HEK293T (cell line): ENCODE measurements at regions not wholly inside any gene's neighbourhood (a gene's known extent, or its start where the extent isn't known, plus 50 kb on each side); places are given as distances from the start of the nearest gene placed in this dataset.

Experiments used
- CTCF ChIA-PET: fragments of 350-600 bp; formaldehyde crosslinking; extraction: SDS; loops from one replicate; lab custom pipeline; 2021; ENCODE audit warnings: antibody characterized with exemption, inconsistent platforms; lab: Yijun Ruan, JAX
- POLR2A ChIA-PET: fragments of 350-600 bp; formaldehyde crosslinking; extraction: SDS; loops from one replicate; lab custom pipeline; 2020; ENCODE audit warnings: antibody characterized with exemption, inconsistent platforms; lab: Yijun Ruan, JAX
- DNase-seq: peaks from one replicate; pipeline ENCODE4 v3.0.0; 2012; ENCODE audit warnings: mixed read lengths; ENCODE audit errors: extremely low spot score
- ARNT ChIP-seq: fragments of 450-650 bp; IDR thresholded peaks from 2 replicates; pipeline ENCODE4 v1.6.1; 2017; ENCODE audit warnings: mild to moderate bottlenecking
- BHLHE40 ChIP-seq: fragments of 450-650 bp; IDR thresholded peaks from 2 replicates; pipeline ENCODE4 v1.6.1; 2016; ENCODE audit warnings: mild to moderate bottlenecking, moderate library complexity, borderline replicate concordance
- CTBP1 ChIP-seq: fragments of 450-650 bp; IDR thresholded peaks from 2 replicates; pipeline ENCODE4 v1.6.1; 2016; ENCODE audit warnings: borderline replicate concordance
- ELF4 ChIP-seq: fragments of 450-650 bp; IDR thresholded peaks from 2 replicates; pipeline ENCODE4 v1.6.1; 2017; ENCODE audit warnings: antibody characterized with exemption
- FOXA1 ChIP-seq: fragments of 450-650 bp; IDR thresholded peaks from 2 replicates; pipeline ENCODE4 v1.6.1; 2016; ENCODE audit warnings: mild to moderate bottlenecking
- FOXK2 ChIP-seq: fragments of 450-650 bp; IDR thresholded peaks from 2 replicates; pipeline ENCODE4 v1.6.1; 2016; ENCODE audit warnings: mild to moderate bottlenecking
- FOXM1 ChIP-seq: fragments of 450-650 bp; IDR thresholded peaks from 2 replicates; pipeline ENCODE4 v1.6.1; 2017; ENCODE audit warnings: mild to moderate bottlenecking, borderline replicate concordance
- HDGF ChIP-seq: fragments of 450-650 bp; IDR thresholded peaks from 2 replicates; pipeline ENCODE4 v1.6.1; 2017; ENCODE audit warnings: antibody characterized with exemption, borderline replicate concordance
- L3MBTL2 ChIP-seq: fragments of 450-650 bp; conservative IDR thresholded peaks from 2 replicates; pipeline ENCODE4 v1.6.1; 2016; ENCODE audit warnings: mild to moderate bottlenecking
- LEF1 ChIP-seq: fragments of 450-650 bp; IDR thresholded peaks from 2 replicates; pipeline ENCODE4 v1.6.1; 2017; ENCODE audit warnings: mild to moderate bottlenecking, borderline replicate concordance
- NFRKB ChIP-seq: fragments of 450-650 bp; IDR thresholded peaks from 2 replicates; pipeline ENCODE4 v1.6.1; 2016; ENCODE audit warnings: mild to moderate bottlenecking, moderate library complexity
- SP1 ChIP-seq: fragments of 450-650 bp; IDR thresholded peaks from 2 replicates; pipeline ENCODE4 v1.6.1; 2017
- SUZ12 ChIP-seq: fragments of 450-650 bp; IDR thresholded peaks from 2 replicates; pipeline ENCODE4 v1.6.1; 2016; ENCODE audit warnings: mild to moderate bottlenecking
- TARDBP ChIP-seq: fragments of 450-650 bp; IDR thresholded peaks from 2 replicates; pipeline ENCODE4 v1.6.1; 2016
- ZNF384 ChIP-seq: fragments of 450-650 bp; IDR thresholded peaks from 2 replicates; pipeline ENCODE4 v1.6.1; 2016
- TF ChIP-seq, protein P1 (sequence below): fragments of 450-650 bp; IDR thresholded peaks from 2 replicates; pipeline ENCODE4 v1.6.1; 2016

DNA sequence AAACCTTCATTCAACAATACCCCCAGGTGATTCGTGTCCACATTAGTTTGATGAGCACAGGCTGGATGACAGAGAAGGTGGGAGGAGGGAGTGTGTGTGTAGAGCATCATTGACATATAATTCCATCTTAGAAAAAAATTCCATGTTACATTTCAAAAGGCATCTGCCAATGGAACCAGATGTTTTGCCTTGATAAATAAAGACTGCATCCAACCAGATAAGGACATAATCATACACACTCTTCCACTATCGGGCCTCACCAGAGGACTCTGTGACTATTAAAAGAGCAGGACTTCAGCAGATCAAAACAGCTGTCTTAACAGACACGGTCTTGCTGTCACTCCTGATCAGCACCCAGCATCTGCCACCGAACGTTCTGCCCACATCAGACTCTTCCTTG is 96.4 kb upstream of the SPIN1 start:
- no peak for TF ChIP-seq L3MBTL2
- TF ChIP-seq BHLHE40 = no peak
- ChIA-PET CTCF (no interaction called here), POLR2A (no interaction called here)
- DNase-seq = no peak

DNA sequence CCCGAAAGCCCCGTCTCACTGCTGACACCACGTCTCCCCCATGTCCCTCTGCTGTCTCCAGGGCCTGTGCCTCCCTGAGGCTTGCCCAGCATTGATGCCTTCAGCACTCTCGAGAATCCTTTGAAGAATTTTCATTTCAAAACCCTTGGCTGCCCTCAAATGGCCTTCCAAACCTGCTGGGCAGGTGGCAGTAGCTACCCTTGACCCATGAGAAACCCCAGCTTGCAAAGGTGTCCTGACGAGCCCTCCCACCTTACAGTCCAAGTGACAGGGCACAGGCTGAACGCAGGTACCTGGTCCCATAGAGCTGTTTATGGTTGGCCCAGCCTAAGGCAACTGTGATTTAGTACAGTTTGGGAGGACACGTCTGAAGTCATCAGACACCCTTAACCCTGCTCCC is 97.2 kb upstream of the SPIN1 start:
- ChIA-PET CTCF (no interaction called here), POLR2A (no interaction called here)
- TF ChIP-seq FOXM1 (no peak), SP1 (no peak), HDGF (no peak), ZNF384 (no peak), NFRKB (no peak), L3MBTL2 (no peak), CTBP1 (no peak), BHLHE40 (no peak), LEF1 (no peak), FOXK2 (no peak), FOXA1 (no peak), ELF4 (no peak), TARDBP (no peak), SUZ12 (no peak), ARNT (no peak)
- TF ChIP-seq, protein P1, sequence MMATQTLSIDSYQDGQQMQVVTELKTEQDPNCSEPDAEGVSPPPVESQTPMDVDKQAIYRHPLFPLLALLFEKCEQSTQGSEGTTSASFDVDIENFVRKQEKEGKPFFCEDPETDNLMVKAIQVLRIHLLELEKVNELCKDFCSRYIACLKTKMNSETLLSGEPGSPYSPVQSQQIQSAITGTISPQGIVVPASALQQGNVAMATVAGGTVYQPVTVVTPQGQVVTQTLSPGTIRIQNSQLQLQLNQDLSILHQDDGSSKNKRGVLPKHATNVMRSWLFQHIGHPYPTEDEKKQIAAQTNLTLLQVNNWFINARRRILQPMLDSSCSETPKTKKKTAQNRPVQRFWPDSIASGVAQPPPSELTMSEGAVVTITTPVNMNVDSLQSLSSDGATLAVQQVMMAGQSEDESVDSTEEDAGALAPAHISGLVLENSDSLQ = no peak
- DNase-seq = no peak

DNA sequence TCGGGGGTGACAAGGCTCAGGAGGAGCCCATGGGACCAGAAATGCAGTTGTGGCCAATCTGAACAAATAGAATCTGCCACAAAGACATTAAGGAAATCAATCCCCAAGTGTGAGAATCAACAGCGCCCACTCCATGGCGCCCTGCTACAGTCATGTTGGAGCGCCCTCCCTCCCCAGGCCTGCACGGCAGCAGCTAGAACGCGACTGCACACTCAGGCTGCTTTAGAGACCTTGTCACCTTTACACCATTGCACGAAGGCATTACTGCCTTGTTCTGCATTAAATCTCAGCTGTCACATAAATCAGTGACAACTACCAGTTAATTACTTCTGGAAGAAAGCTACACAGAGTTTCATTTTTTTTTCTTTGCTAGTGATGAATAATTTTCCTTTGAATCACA is 98.7 kb upstream of the SPIN1 start:
- DNase-seq = no peak
- ChIA-PET POLR2A (no interaction called here), CTCF (no interaction called here)
- TF ChIP-seq CTBP1 = no peak
- no peak for TF ChIP-seq FOXK2
- TF ChIP-seq SP1 = no peak
- no peak for TF ChIP-seq L3MBTL2
- TF ChIP-seq BHLHE40 = no peak
- TF ChIP-seq SUZ12 = no peak
- TF ChIP-seq, protein P1 = peak; percentile 39

DNA sequence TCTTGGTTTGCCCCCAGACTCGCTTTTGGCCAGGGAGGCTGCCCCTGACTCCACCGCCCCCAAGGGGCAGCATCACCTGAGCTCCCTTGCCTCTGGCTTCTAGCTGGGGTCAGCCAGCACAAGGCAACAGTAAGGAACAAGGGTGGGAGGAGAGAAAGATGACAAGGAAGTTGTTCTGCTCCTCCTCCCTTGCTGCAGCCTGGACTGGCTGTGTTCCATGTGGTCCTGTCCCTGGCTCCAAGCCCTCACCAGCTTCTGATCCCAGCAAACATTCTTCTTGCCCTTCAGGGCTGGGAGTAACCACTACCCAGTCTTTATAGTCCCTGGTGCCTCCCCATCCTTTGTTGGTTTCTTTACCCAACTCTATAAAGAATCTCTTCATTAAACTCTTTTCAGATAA is 100.3 kb upstream of the SPIN1 start:
- no peak for TF ChIP-seq ARNT
- no peak for TF ChIP-seq FOXM1
- no peak for TF ChIP-seq HDGF
- TF ChIP-seq BHLHE40 = no peak
- TF ChIP-seq TARDBP = no peak
- TF ChIP-seq NFRKB = no peak
- TF ChIP-seq FOXA1 = no peak
- TF ChIP-seq, protein P1 = no peak
- TF ChIP-seq L3MBTL2 = no peak
- ChIA-PET POLR2A (no interaction called here), CTCF (no interaction called here)
- DNase-seq = no peak

DNA sequence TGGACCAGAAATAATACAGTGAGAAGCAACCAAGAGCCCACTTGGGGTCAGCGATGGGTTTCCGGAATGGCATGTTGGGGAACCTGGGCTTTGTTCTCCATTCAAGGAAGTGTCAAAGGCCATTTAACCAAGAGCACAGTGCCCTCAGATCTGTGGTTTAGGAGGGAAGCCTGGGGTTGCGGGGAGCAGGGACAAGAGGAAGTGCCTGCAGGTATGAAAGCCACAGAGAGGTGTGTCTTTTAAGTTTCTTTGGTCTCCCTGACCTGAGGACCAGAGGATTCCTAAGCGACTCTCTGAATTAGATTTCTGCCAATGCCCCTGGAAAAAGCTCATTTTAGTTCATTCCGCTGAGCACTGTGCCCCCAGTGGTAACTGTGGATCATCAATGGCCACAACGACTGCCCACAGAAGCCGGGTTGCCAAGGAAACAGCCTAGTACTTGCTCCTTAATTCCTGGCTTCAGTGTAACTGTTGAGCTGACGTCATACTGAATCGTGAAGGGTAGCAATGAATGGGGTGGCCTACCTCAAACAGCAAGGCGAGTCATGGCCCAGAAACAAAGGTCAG is 107.3 kb upstream of the SPIN1 start:
- no peak for DNase-seq
- ChIA-PET CTCF (interaction anchor here (0.7 kb wide), 1 partner anchor 91 kb away, joined by 3 read pairs; no protein-coding TSS in a partner anchor), POLR2A (no interaction called here)
- TF ChIP-seq SP1 (no peak), TARDBP (no peak), SUZ12 (no peak), FOXK2 (no peak), CTBP1 (no peak), NFRKB (no peak), HDGF (no peak), ARNT (no peak), FOXM1 (no peak), ELF4 (no peak), ZNF384 (no peak), L3MBTL2 (no peak), FOXA1 (no peak), BHLHE40 (no peak), LEF1 (no peak)
- TF ChIP-seq, protein P1 = no peak

GRCh38 chr9:88278036-88278435 is 110.2 kb upstream of the SPIN1 start:
- ChIA-PET POLR2A (no interaction called here), CTCF (no interaction called here)
- DNase-seq = no peak
- TF ChIP-seq, protein P1 = no peak
- no peak for TF ChIP-seq L3MBTL2
- no peak for TF ChIP-seq ARNT
- no peak for TF ChIP-seq ELF4
- no peak for TF ChIP-seq SP1
- no peak for TF ChIP-seq TARDBP
- no peak for TF ChIP-seq NFRKB
- no peak for TF ChIP-seq FOXM1
- no peak for TF ChIP-seq FOXK2
- TF ChIP-seq SUZ12 = no peak
- no peak for TF ChIP-seq HDGF
- no peak for TF ChIP-seq ZNF384
